WTC11 (cell line): ENCODE measurements at regions not wholly inside any gene's neighbourhood (a gene's known extent, or its start where the extent isn't known, plus 50 kb on each side); places are given as distances from the start of the nearest gene placed in this dataset.
A peak's percentile ranks its signal among the peaks of the same experiment; 100 is the strongest.

ENCODE experiments used
- ATAC-seq: fragments of 200-7000 bp; cut with Tn5 transposase; 2 replicates; pipeline ENCODE4 v1.10.0; 2021; ENCODE audit warnings: mild to moderate bottlenecking, moderate library complexity
- CTCF ChIA-PET: fragments of 300-600 bp; sonication (Branson Sonifier 250); formaldehyde crosslinking; loops from one replicate; lab custom pipeline; 2021; ENCODE audit warnings: antibody characterized with exemption; lab: Charles Lee
- POLR2A ChIA-PET: fragments of 350-600 bp; sonication (Branson Sonifier 250); formaldehyde crosslinking; loops from one replicate; lab custom pipeline; 2021; ENCODE audit warnings: antibody characterized with exemption; lab: Charles Lee
- DNase-seq: peaks from one replicate; pipeline ENCODE4 v3.0.0; 2021; ENCODE audit warnings: low spot score
- H3K27ac Mint-ChIP-seq: 2 replicates; pipeline ENCODE4 v1.8.0; 2021; ENCODE audit warnings: mixed read lengths
- H3K27me3 Mint-ChIP-seq: 2 replicates; pipeline ENCODE4 v1.8.0; 2021; ENCODE audit warnings: low read depth, mild to moderate bottlenecking, moderate library complexity, mixed read lengths
- H3K36me3 Mint-ChIP-seq: 2 replicates; pipeline ENCODE4 v1.8.0; 2021; ENCODE audit warnings: mixed read lengths
- H3K4me1 Mint-ChIP-seq: 2 replicates; pipeline ENCODE4 v1.8.0; 2022; ENCODE audit warnings: mixed read lengths
- H3K4me3 Mint-ChIP-seq: 2 replicates; pipeline ENCODE4 v1.8.0; 2021; ENCODE audit warnings: mild to moderate bottlenecking, moderate library complexity, mixed read lengths
- H3K9me3 Mint-ChIP-seq: 2 replicates; pipeline ENCODE4 v1.8.0; 2021; ENCODE audit warnings: mixed read lengths
- ATF6 ChIP-seq: sonication (generic); formaldehyde crosslinking; IDR thresholded peaks from 2 replicates; pipeline ENCODE4 v1.8.1; 2023; ENCODE audit warnings: mild to moderate bottlenecking, missing genetic modification reagents
- CBFB ChIP-seq: sonication (generic); formaldehyde crosslinking; IDR thresholded peaks from 2 replicates; pipeline ENCODE4 v1.8.1; 2022; ENCODE audit warnings: mild to moderate bottlenecking, low read depth, missing genetic modification reagents
- CREM ChIP-seq: sonication (generic); formaldehyde crosslinking; IDR thresholded peaks from 2 replicates; pipeline ENCODE4 v1.8.1; 2022; ENCODE audit warnings: mild to moderate bottlenecking, missing genetic modification reagents, moderate library complexity
- CTCF ChIP-seq: fragments of 200-600 bp; IDR thresholded peaks from 2 replicates; pipeline ENCODE4 v1.8.0; 2022; ENCODE audit warnings: antibody characterized with exemption
- FOXK1 ChIP-seq: sonication (generic); formaldehyde crosslinking; IDR thresholded peaks from 2 replicates; pipeline ENCODE4 v1.8.0; 2022; ENCODE audit warnings: mild to moderate bottlenecking, moderate library complexity, missing genetic modification reagents
- FOXP1 ChIP-seq: sonication (generic); formaldehyde crosslinking; IDR thresholded peaks from 2 replicates; pipeline ENCODE4 v1.8.0; 2022; ENCODE audit warnings: missing genetic modification reagents, mild to moderate bottlenecking, moderate library complexity, borderline replicate concordance
- FOXP4 ChIP-seq: sonication (generic); formaldehyde crosslinking; IDR thresholded peaks from 2 replicates; pipeline ENCODE4 v1.8.0; 2022; ENCODE audit warnings: mild to moderate bottlenecking, missing genetic modification reagents
- GABPB1 ChIP-seq: sonication (generic); formaldehyde crosslinking; IDR thresholded peaks from 2 replicates; pipeline ENCODE4 v1.8.1; 2023; ENCODE audit warnings: mild to moderate bottlenecking, missing genetic modification reagents
- HMGA2 ChIP-seq: fragments of 250-450 bp; sonication (Bioruptor Pico); IDR thresholded peaks from 2 replicates; pipeline ENCODE4 v1.4.0; 2021; ENCODE audit warnings: mild to moderate bottlenecking, moderate library complexity
- JAZF1 ChIP-seq: fragments of 250-450 bp; sonication (Bioruptor Pico); IDR thresholded peaks from 2 replicates; pipeline ENCODE4 v1.9.0; 2021; ENCODE audit warnings: moderate library complexity, mild to moderate bottlenecking, inconsistent platforms
- MAX ChIP-seq: sonication (generic); formaldehyde crosslinking; IDR thresholded peaks from 2 replicates; pipeline ENCODE4 v1.8.0; 2022; ENCODE audit warnings: mild to moderate bottlenecking, missing genetic modification reagents
- MLX ChIP-seq: sonication (generic); formaldehyde crosslinking; IDR thresholded peaks from 2 replicates; pipeline ENCODE4 v1.8.1; 2023; ENCODE audit warnings: mild to moderate bottlenecking, missing genetic modification reagents, moderate library complexity
- NR1H2 ChIP-seq: sonication (generic); formaldehyde crosslinking; IDR thresholded peaks from 2 replicates; pipeline ENCODE4 v1.9.0; 2021; ENCODE audit warnings: mild to moderate bottlenecking, moderate library complexity, missing genetic modification reagents
- NR2C2 ChIP-seq: sonication (generic); formaldehyde crosslinking; IDR thresholded peaks from 2 replicates; pipeline ENCODE4 v1.8.0; 2022; ENCODE audit warnings: mild to moderate bottlenecking, missing genetic modification reagents
- PREB ChIP-seq: sonication (generic); formaldehyde crosslinking; IDR thresholded peaks from 2 replicates; pipeline ENCODE4 v1.8.1; 2022; ENCODE audit warnings: mild to moderate bottlenecking, missing genetic modification reagents, moderate library complexity, borderline replicate concordance
- SMAD3 ChIP-seq: sonication (generic); formaldehyde crosslinking; IDR thresholded peaks from 2 replicates; pipeline ENCODE4 v1.8.0; 2022; ENCODE audit warnings: missing genetic modification reagents, mild to moderate bottlenecking, borderline replicate concordance
- TEAD4 ChIP-seq: sonication (generic); formaldehyde crosslinking; IDR thresholded peaks from 2 replicates; pipeline ENCODE4 v1.8.0; 2022; ENCODE audit warnings: mild to moderate bottlenecking, missing genetic modification reagents
- ZNF121 ChIP-seq: sonication (generic); formaldehyde crosslinking; IDR thresholded peaks from 2 replicates; pipeline ENCODE4 v1.8.0; 2023; ENCODE audit warnings: missing genetic modification reagents
- ZNF219 ChIP-seq: sonication (generic); formaldehyde crosslinking; IDR thresholded peaks from 2 replicates; pipeline ENCODE4 v1.8.0; 2023; ENCODE audit warnings: missing genetic modification reagents, mild to moderate bottlenecking, borderline replicate concordance
- ZNF317 ChIP-seq: sonication (generic); formaldehyde crosslinking; IDR thresholded peaks from 2 replicates; pipeline ENCODE4 v1.8.1; 2023; ENCODE audit warnings: low read depth, mild to moderate bottlenecking, moderate library complexity, missing genetic modification reagents, borderline replicate concordance
- ZNF416 ChIP-seq: fragments of 250-450 bp; sonication (Bioruptor Pico); IDR thresholded peaks from 2 replicates; pipeline ENCODE4 v1.9.0; 2021; ENCODE audit warnings: mild to moderate bottlenecking, inconsistent platforms
- ZNF671 ChIP-seq: fragments of 250-450 bp; sonication (Bioruptor Pico); IDR thresholded peaks from 2 replicates; pipeline ENCODE4 v1.8.0; 2021; ENCODE audit warnings: mild to moderate bottlenecking

GRCh38 chr10:121087688-121088087 is 236.5 kb downstream of the WDR11 start:
- Mint-ChIP-seq H3K27ac (no peak overlapping the region), H3K36me3 (no peaks in the 10 kb centered on the region), H3K4me3 (no peak overlapping the region), H3K4me1 (peaks cover 4% of the 10 kb centered on the region), H3K27me3 (no peaks in the 10 kb centered on the region), H3K9me3 (peaks cover 4% of the 10 kb centered on the region; the same call in 1 of the 2 replicates)
- TF ChIP-seq NR1H2 (CRISPR knock-in tag) (no peak), NR2C2 (CRISPR knock-in tag) (no peak), CTCF (no peak), CBFB (CRISPR knock-in tag) (no peak), FOXK1 (no peak), PREB (no peak), SMAD3 (CRISPR knock-in tag) (no peak)
- POLR2A ChIA-PET, result no interaction called here
- CTCF ChIA-PET, result no interaction called here
- DNase-seq, result no peak
- ATAC-seq, result no peak

GRCh38 chr10:121088524-121088923 is 237.4 kb downstream of the WDR11 start:
- DNase-seq (peak; percentile 55), ATAC-seq (peak; percentile 89)
- ChIA-PET POLR2A (no interaction called here), CTCF (no interaction called here)
- TF ChIP-seq CREM (CRISPR knock-in tag), result no peak
- TF ChIP-seq TEAD4 (CRISPR knock-in tag), result no peak
- TF ChIP-seq MLX (CRISPR knock-in tag), result no peak
- no peak for TF ChIP-seq ZNF121 (CRISPR knock-in tag)
- no peak for TF ChIP-seq ZNF671 (CRISPR knock-in tag)
- TF ChIP-seq GABPB1 (CRISPR knock-in tag), result no peak
- TF ChIP-seq ZNF219 (CRISPR knock-in tag), result no peak
- TF ChIP-seq MAX (CRISPR knock-in tag), result no peak
- TF ChIP-seq ZNF416, result no peak
- TF ChIP-seq JAZF1 (CRISPR knock-in tag), result no peak
- TF ChIP-seq ZNF317 (CRISPR knock-in tag), result no peak
- TF ChIP-seq HMGA2 (CRISPR knock-in tag), result no peak
- TF ChIP-seq FOXP4, result no peak
- no peak for TF ChIP-seq ATF6 (CRISPR knock-in tag)
- no peak for TF ChIP-seq FOXP1
- Mint-ChIP-seq H3K9me3 (peaks cover 4% of the 10 kb centered on the region; the same call in 1 of the 2 replicates), H3K4me1 (peaks cover 4% of the 10 kb centered on the region), H3K4me3 (no peak overlapping the region), H3K27ac (0 out of 2 replicates have a peak overlapping the region, but pooled peaks have one; percentile 9), H3K27me3 (no peaks in the 10 kb centered on the region), H3K36me3 (no peaks in the 10 kb centered on the region)
